Esophagus muscularis mucosa (tissue), 4 donors: ENCODE measurements at regions not wholly inside any gene's neighbourhood (a gene's known extent, or its start where the extent isn't known, plus 50 kb on each side); places are given as distances from the start of the nearest gene placed in this dataset.

ENCODE experiments used
- DNase-seq: peaks from one replicate; pipeline ENCODE4 v3.0.0-alpha.2; 2017; ENCODE audit errors: extremely low spot score
- H3K27ac ChIP-seq, 4 donors: fragments of 200-600 bp; sonication (generic); replicated peaks in 1 of 4; 1 replicate in 3 of 4; 2 replicates in 1 of 4; pipeline ENCODE4 v1.5.1; 2016 to 2019; ENCODE audit warnings: mild to moderate bottlenecking in 1 of 4
- H3K27me3 ChIP-seq, 4 donors: fragments of 200-600 bp; sonication (generic); one replicate each; pipeline versions ENCODE4 v1.5.1 to v1.6.0; 2016 to 2019
- H3K36me3 ChIP-seq, 4 donors: fragments of 200-600 bp; sonication (generic); one replicate each; pipeline ENCODE4 v1.5.1; 2016 to 2019
- H3K4me1 ChIP-seq, 4 donors: fragments of 200-600 bp; sonication (generic); one replicate each; pipeline ENCODE4 v1.5.1; 2016 to 2019
- H3K4me3 ChIP-seq, 4 donors: fragments of 200-600 bp; sonication (generic); 1 replicate in 2 of 4; 2 replicates in 2 of 4; pipeline ENCODE4 v1.5.1; 2016 to 2019; ENCODE audit warnings: mild to moderate bottlenecking in 4 of 4, moderate library complexity in 1 of 4
- H3K9me3 ChIP-seq, 4 donors: fragments of 200-600 bp; sonication (generic); 1 replicate in 3 of 4; 2 replicates in 1 of 4; pipeline ENCODE4 v1.5.1; 2016 to 2019
- CTCF ChIP-seq, 3 experiments: fragments of 200-600 bp in 2 of 3; fragments of 450-650 bp in 1 of 3; sonication (generic) in 2 of 3; IDR thresholded peaks; one replicate each; pipeline ENCODE4 v1.5.1; 2017 to 2019; ENCODE audit warnings: antibody characterized with exemption in 3 of 3, mild to moderate bottlenecking in 2 of 3, moderate library complexity in 1 of 3
- EP300 ChIP-seq: sonication (generic); formaldehyde crosslinking; IDR thresholded peaks from one replicate; pipeline ENCODE4 v1.6.1; 2017; ENCODE audit warnings: antibody characterized with exemption
- POLR2A ChIP-seq: fragments of 450-650 bp; IDR thresholded peaks from one replicate; pipeline ENCODE4 v1.6.1; 2017; ENCODE audit warnings: antibody characterized with exemption, moderate library complexity, mild to moderate bottlenecking, low read depth
- POLR2AphosphoS5 ChIP-seq, 2 donors: sonication (generic); formaldehyde crosslinking; IDR thresholded peaks; one replicate each; pipeline ENCODE4 v1.6.1; 2017; ENCODE audit warnings: antibody characterized with exemption in 2 of 2
- WGBS: methylation state at CpG from one replicate; pipeline ENCODE4 v1.1.5; 2018; 5-methylcytosine and 5-hydroxymethylcytosine counted together
- intact Hi-C: fragments of 100-400 bp; cut with DNase I; formaldehyde crosslinking; loops from one replicate; pipeline ENCODE4 v1.15.1; 2023

DNA sequence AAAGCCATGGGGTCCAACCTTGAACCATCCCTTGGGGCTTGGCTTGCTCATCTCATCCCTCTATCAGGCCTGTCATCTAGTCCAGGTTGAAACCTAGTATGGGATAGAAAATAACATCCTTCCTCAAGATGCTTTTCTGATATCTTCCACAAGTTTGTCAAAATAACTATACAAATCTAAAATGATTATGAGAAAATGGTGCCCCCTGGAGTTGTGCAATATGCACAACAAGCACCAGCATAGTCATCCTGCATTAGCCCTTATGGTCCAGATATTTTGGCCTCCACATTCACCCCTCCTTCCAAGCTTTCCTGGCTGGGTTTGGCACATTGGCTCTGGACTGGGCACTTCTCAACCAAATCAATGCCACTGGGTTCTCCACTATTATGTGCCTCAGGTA lies 101.2 kb downstream of the TBX19 start:
- Histone ChIP-seq H3K4me3 (no peak overlapping the region), H3K36me3 (no peaks in the 10 kb centered on the region), H3K27me3 (no peaks in the 10 kb centered on the region), H3K27ac (no peak overlapping the region), H3K9me3 (no peaks in the 10 kb centered on the region), H3K4me1 (peaks cover 0 to 2% (median under 1%) of the 10 kb centered on the region in 4 donors)
- TF ChIP-seq CTCF (IDR thresholded peaks at IDR 0.05), result no peak
- TF ChIP-seq POLR2AphosphoS5 (IDR thresholded peaks at IDR 0.05), result no peak
- intact Hi-C loops, result no loop called here
- peak; percentile 31 for DNase-seq

- no peaks in the 10 kb centered on the region for H3K27me3 ChIP-seq
- H3K4me3 ChIP-seq, result no peak overlapping the region
- intact Hi-C loops, result no loop called here
- no peak overlapping the region for H3K27ac ChIP-seq
- H3K4me1 ChIP-seq, result no peaks in the 10 kb centered on the region
- no peak for TF ChIP-seq CTCF (IDR thresholded peaks at IDR 0.05)
- no peak for TF ChIP-seq POLR2AphosphoS5 (IDR thresholded peaks at IDR 0.05)
- TF ChIP-seq POLR2A, result no peak
- TF ChIP-seq EP300, result no peak
- DNase-seq, result no peak
- WGBS, result 93% methylated on average over 2 of the region's 2 CpGs
- no peaks in the 10 kb centered on the region for H3K9me3 ChIP-seq
- H3K36me3 ChIP-seq, result no peaks in the 10 kb centered on the region
These were observed 100.3 kb downstream of the TBX19 start for GRCh38 chr1:168380945-168381344.

- TF ChIP-seq CTCF (IDR thresholded peaks at IDR 0.05) (no peak), POLR2AphosphoS5 (IDR thresholded peaks at IDR 0.05) (no peak), POLR2A (no peak), EP300 (no peak)
- Histone ChIP-seq H3K36me3 (no peaks in the 10 kb centered on the region), H3K4me1 (no peaks in the 10 kb centered on the region), H3K27me3 (no peaks in the 10 kb centered on the region), H3K4me3 (no peak overlapping the region), H3K9me3 (no peaks in the 10 kb centered on the region), H3K27ac (no peak overlapping the region)
- WGBS, result 91% methylated on average over 7 of the region's 8 CpGs
- DNase-seq, result no peak
- intact Hi-C loops, result no loop called here
These were observed 98.6 kb downstream of the TBX19 start for GRCh38 chr1:168379104-168379860.

GRCh38 chr1:168375566-168376300 lies 95.1 kb downstream of the TBX19 start:
- Histone ChIP-seq H3K36me3 (no peaks in the 10 kb centered on the region), H3K27me3 (no peaks in the 10 kb centered on the region), H3K4me1 (peaks cover 0 to 6% (median 0%) of the 10 kb centered on the region in 4 donors), H3K9me3 (no peaks in the 10 kb centered on the region), H3K4me3 (no peak overlapping the region), H3K27ac (no peak overlapping the region)
- 97% methylated on average over 5 of the region's 5 CpGs for WGBS
- TF ChIP-seq CTCF (IDR thresholded peaks at IDR 0.05), result no peak
- no peak for TF ChIP-seq EP300
- TF ChIP-seq POLR2AphosphoS5 (IDR thresholded peaks at IDR 0.05), result no peak
- no peak for TF ChIP-seq POLR2A
- intact Hi-C loops, result no loop called here
- peak; percentile 66 for DNase-seq
